ENCODE measurements at regions not wholly inside any gene's neighbourhood (a gene's known extent, or its start where the extent isn't known, plus 50 kb on each side); places are given as distances from the start of the nearest gene placed in this dataset.
"Not testable (repeated sequence)": the region's sequence is repeated elsewhere in the genome, so short reads cannot be mapped to it uniquely, and the experiment has no call there.

DNA sequence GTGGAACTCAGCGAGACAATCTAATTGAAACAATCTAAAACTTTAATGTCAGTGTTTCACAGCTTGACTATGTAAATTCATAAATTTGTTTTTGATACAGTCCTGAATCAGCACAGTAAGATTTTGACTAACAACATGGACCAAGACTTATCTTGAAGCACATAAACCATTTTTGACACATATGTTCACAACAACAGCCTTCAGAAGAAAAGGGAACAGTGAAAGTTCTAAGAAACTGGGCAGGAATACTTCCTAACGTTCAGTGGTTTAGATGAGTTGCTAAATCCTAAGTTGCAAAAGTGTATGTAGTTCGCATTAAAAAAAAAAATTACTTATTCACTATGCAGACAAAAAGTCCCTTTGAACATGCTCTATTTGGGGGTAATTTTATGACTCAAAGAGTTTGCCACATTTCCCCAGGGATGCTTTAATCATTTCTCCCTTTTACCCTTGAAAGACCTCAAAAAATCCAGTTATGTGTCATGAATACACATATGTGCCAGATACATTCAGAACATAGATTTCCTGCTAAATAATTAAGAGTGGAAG, 120.2 kb downstream of the MRPL39 start:
- DNase-seq = no peak

- DNase-seq = no peak
Measured at GRCh38 chr21:25485914-25486313, 121.4 kb downstream of the MRPL39 start.

DNA sequence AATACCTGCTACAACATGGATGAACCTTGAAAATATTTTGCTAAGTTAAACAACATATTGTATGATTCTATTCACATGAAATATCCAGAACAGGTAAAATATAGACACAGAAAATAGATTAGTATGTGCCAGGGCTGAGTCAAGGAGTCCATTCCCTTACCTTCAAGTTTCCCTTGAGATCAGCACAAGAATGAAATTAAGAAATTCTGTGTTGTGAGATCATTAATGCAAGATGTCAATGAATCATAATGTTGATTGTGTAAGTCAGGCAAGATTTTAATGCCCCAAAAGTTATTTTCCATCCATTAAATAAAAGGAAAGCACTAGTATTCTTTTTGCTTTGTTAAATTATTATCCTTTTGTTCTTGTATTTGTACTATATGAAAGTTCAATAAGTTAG, 139.4 kb downstream of the MRPL39 start:
- no peak for DNase-seq

DNA sequence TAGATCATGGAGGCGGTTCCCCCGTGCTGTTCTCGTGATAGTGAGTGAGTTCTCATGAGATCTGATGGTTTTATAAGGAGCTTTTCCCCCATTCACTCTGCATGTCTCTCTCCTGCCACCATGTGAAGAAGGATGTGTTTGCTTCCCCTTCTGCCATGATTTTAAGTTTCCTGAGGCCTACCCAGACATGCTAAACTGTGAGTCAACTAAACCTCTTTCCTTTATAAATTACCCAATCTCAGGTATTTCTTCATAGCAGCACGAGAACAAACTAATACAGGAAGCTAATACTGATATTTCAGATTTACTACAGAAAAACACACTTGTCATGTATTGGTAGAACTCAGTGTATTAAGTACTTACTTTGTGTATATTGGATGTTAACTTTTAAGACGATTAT, 140.2 kb downstream of the MRPL39 start:
- DNase-seq = not testable (repeated sequence)

DNA sequence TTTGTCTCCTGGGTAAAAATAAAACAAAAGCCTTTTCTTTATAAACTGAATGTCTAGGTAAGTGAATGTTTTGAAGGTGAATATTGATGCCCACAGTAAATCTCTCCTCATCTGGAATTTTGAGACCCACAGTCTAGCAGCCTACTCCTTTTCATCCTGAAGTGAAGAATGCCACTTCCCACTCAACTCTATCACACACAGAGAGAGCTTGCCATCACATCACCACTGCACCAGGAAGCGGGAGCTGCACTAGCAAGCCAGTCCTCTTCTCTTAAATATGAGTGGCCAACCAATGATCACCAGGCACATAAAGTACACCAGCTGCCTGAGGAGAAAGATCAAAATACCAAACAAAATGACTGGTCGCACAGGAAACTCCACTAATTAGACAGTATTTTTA, 140.8 kb downstream of the MRPL39 start:
- DNase-seq = no peak

DNA sequence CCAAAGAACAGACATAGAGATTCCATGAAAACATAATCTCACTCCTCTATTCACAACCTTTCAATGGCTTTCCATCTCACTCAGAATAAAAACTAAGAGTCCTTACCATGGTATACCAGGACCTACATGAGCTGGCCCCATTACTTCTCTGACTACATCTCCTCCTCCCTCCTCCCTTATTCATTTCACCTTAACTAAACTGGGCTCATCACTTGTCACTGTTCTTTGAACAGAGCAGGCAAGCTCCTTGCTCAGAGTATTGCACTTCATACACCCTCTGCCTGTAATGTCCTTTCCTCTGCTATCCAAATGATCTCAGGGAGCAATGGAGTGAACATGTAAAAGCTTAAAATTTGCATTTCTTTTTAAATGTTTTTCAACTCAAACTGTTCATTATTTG, 142.0 kb downstream of the MRPL39 start:
- DNase-seq = no peak

- DNase-seq = no peak
Measured at GRCh38 chr21:25464275-25464674, 143.0 kb downstream of the MRPL39 start.

DNA sequence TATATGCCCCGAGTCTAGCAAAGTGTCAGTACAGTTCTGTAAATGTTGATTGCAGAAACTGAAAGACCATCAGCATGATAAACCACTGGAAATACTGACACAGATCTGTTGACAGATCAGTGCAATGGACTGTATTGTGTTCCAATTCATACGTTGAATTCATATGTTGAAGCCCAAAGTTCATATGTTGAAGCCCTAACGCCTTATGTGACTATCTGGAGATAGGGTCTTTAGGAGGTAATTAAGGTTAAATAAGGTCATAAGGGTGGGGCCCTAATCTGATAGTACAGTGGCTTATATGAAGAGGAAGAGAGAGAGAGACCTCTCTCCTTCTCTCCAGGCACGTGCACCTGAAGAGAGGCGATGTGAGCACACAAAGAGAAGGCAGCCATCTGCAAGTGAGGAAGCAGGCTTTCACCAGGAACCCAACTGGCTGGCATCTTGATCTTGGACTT, 144.7 kb downstream of the MRPL39 start:
- no peak for DNase-seq

DNA sequence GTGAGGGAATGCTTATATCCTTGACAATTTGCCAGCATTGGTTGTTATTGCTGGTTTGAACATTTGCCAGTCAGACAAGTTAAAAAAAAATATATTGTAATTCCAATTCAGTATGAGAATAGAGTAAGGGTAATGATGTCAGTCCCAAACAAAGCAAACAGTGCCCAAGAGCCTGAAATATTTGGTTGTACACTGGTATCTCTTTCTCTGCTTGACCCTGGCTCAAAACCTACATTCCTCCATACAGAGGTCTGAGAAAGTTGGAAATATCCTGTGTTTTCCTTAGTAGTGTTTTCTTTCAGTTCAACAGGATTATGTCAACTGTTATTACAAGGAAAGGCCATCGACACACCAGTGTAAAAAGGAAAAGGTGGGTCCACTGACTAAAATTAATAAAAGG, 145.6 kb downstream of the MRPL39 start:
- DNase-seq = no peak

DNA sequence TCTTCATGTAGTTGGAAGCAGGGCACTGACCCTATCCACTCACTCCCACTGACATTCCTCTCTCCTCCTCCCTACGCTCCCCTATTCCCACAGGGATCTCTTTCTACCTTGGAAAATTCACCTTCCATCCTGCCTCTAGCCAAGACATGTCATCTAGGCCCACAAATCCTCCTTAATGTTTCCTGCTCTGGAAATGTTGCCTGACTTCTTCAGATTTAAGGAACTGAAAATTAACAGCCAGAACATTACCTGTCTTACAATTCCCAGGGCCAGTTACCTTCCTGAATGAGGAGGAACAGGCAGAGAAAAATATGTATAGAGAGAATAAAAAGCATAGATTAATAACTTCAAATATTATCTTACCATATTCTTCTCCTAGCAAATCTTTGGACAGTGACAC, 147.3 kb downstream of the MRPL39 start:
- no peak for DNase-seq

- DNase-seq = no peak
Measured at GRCh38 chr21:25459365-25459764, 147.9 kb downstream of the MRPL39 start.

DNA sequence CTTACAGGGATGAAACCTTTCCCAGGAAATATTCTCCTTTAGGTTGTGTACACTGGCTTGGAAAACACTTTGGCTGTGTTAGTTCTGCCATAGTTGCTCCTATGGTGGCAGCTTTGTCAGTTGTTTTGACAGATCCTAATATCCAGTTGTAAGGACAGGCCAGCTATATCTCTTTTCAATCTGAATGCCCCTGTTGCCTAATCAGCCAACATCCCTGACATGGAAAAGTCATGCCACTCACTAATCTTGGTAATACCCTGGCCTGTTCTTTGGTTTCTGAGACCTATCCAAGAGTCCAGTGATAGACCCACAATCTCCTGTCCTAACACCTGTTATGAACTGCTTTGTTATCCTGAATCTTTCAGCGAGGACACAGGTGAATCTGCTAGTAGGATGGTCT, 148.8 kb downstream of the MRPL39 start:
- no peak for DNase-seq

DNA sequence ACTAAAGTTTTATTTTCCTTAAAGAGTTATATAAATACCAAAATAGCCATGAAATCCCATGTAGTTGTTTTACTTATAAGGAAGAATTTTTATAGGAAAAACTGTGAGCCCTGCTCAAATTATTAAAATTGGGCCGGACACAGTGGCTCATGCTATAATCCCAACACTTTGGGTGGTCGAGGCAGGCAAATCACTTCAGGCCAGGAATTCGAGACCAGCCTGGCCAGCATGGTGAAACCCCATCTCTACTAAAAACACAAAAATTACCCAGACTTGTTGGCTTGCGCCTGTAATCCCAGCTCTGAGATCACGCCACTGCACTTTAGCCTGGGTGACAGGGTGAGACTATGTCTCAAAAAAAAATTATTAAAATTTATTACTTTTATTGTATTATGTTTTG, 149.3 kb downstream of the MRPL39 start:
- DNase-seq = no peak

GRCh38 chr21:25457411-25457810, 149.9 kb downstream of the MRPL39 start:
- DNase-seq = peak; percentile 13

DNA sequence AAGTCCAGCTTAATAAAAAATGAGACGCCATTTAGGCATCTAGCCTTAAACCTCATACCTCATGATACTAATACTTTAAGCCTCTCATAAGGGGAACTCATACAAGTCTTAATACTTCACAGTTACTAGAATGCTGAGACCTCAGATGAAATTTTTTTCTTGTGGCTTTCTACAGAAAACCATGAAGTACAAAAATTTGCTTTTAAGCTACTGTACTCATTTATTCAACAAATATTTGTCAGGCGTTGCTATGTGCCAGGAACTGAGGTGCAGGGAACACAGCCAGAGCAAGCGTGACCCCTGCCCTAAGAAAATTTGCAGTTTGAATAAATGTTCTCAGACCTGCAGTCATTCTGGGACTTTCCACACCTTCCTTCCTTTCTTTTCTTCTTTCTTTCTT, 150.6 kb downstream of the MRPL39 start:
- no peak for DNase-seq

DNA sequence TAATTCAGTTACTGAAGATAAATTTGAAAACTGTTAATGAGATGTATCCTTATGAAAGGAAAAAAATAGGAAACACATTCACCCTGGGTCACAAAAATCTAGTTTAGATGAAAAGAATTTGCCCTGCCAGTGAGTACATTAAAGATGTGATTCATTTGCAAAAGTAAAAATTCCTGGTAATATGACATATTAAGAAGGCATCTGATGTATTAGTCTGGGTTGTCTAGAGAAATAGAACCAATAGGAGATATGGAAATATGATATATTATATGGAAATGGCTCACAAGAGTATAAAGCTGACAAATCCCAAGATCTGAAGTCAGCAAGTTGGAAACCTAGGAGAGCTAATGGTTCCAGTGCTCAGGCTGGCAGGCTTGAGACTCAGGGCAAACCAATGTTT, 153.8 kb downstream of the MRPL39 start:
- no peak for DNase-seq

DNA sequence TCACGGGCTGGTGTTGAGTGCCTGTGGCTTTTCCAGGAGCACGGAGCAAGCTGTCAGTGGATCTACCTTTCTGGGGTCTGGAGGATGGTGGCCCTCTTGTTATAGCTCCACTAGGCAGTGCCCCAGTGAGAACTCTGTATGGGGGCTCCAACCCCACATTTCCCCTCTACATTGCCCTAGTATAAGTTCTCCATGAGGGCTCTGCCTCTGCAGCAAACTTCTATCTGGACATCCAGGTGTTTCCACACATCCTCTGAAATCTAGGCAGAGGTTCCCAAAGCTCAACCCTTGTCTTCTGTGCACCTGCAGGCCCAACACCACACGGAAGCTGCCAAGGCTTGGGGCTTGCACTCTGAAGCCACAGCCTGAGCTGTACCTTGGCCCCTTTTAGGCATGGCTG, 157.3 kb downstream of the MRPL39 start:
- DNase-seq = no peak

- peak; percentile 44 for DNase-seq
Measured at GRCh38 chr21:25441835-25442234, 165.4 kb downstream of the MRPL39 start.

DNA sequence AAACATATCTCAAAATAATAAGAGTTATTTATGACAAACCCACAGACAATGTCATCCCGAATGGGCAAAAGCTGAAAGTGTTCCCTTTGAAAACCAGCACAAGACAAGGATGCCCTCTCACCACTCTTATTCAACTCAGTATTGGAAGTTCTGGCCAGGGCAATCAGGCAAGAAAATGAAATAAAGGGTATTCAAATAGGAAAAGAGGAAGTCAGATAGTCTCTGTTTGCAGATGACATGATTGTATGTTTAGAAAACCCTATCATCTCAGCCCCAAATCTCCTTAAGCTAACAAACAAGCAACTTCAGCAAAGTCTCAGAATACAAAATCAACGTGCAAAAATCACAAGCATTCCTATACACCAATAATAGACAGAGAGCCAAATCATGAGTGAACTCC, 169.8 kb downstream of the MRPL39 start:
- not testable (repeated sequence) for DNase-seq

DNA sequence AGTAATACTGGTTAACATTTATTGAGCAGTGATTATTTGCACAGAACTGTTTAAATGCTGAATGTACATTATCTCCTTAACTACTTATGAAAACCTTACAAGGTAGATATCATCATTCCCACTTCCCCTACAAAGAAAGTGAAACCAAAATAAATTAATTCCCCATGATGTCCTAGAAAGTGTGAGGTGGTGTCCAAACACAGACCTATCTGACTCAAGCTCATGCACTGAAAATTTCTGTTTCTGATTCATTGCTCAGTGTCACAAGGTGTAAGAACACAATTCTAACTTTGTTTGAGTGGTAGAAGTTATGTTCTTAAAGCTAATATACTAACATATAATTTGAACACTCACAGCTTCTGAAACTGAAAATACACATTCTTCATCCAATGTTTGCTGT, 178.7 kb downstream of the MRPL39 start:
- DNase-seq = no peak

- DNase-seq = no peak
Measured at GRCh38 chr21:25427828-25428227, 179.5 kb downstream of the MRPL39 start.

- DNase-seq = no peak
Measured at GRCh38 chr21:25426580-25426979, 180.7 kb downstream of the MRPL39 start.

GRCh38 chr21:25425156-25425555, 182.1 kb downstream of the MRPL39 start:
- DNase-seq = no peak

GRCh38 chr21:25424634-25425033, 182.6 kb downstream of the MRPL39 start:
- DNase-seq = no peak

DNA sequence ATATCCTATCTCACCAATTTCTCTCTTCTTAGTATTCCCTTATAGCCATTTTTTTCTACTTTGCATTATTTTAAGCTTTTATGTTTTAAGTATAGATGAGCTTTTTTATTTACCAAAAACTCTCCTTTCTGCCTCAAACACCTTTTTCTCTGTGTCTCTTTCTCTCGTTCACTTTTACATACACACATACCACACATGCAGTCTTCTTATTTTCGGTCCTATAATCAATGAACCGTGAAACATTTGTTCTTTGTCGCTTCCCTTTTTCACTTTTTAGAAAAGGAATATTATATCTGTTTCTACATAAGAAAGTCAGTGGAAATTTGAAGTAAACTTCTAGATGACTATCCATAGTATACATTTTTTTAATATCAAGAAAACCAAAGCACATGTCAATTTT, 183.2 kb downstream of the MRPL39 start:
- no peak for DNase-seq

Measured in DMS53 (cell line).